Psoas muscle (tissue), 7 donors: ENCODE measurements at regions not wholly inside any gene's neighbourhood (a gene's known extent, or its start where the extent isn't known, plus 50 kb on each side); places are given as distances from the start of the nearest gene placed in this dataset.

Experiments used
- ATAC-seq, 4 donors: fragments of 200-7000 bp; cut with Tn5 transposase; one replicate each; pipeline ENCODE4 v1.9.1; 2020; ENCODE audit warnings: moderate library complexity in 3 of 4, mild to moderate bottlenecking in 2 of 4
- DNase-seq, 2 donors: peaks; one replicate each; pipeline ENCODE4 v3.0.0-alpha.2; 2020
- H3K27ac ChIP-seq: fragments of 200-600 bp; one replicate; pipeline ENCODE4 v1.8.0; 2022
- H3K27me3 ChIP-seq, 3 donors: fragments of 200-600 bp in 1 of 3; one replicate each; pipeline versions ENCODE4 v1.6.1 to v1.8.0; 2013 to 2022; ENCODE audit warnings: low read length in 2 of 3, mild to moderate bottlenecking in 2 of 3, moderate library complexity in 1 of 3; ENCODE audit not compliant: insufficient read depth in 3 of 3
- H3K36me3 ChIP-seq, 2 donors: fragments of 200-600 bp in 1 of 2; one replicate each; pipeline versions ENCODE4 v1.6.1 to v1.8.0; 2013 to 2022; ENCODE audit warnings: low read depth in 1 of 2, mild to moderate bottlenecking in 1 of 2, moderate library complexity in 1 of 2; ENCODE audit not compliant: insufficient read depth in 1 of 2
- H3K4me1 ChIP-seq: fragments of 200-600 bp; one replicate; pipeline ENCODE4 v1.8.0; 2022
- H3K4me3 ChIP-seq: fragments of 200-600 bp; one replicate; pipeline ENCODE4 v1.8.0; 2022; ENCODE audit warnings: mild to moderate bottlenecking
- H3K9me3 ChIP-seq: fragments of 200-600 bp; one replicate; pipeline ENCODE4 v1.8.0; 2022
- WGBS, 3 donors: extraction: QIAGEN DNeasy Blood & Tissue Kit; methylation state at CpG; one replicate each; pipeline versions ENCODE4 v1.1.6 to v1.1.7; 2013; 5-methylcytosine and 5-hydroxymethylcytosine counted together
- intact Hi-C, 2 donors: fragments of 100-400 bp; cut with DNase I; formaldehyde crosslinking; loops; one replicate each; pipeline versions ENCODE4 v1.11.0 to v1.14.2; 2022
- TF ChIP-seq, protein P1 (sequence below): fragments of 200-600 bp; IDR thresholded peaks from one replicate; pipeline ENCODE4 v1.8.0; 2022; ENCODE audit warnings: antibody characterized with exemption
- donor health status: healthy with polysubstance abuse.
- donor health status: DM: no; HTN: no; CAD: no; lungs with moderate emphysema.
- donor health status: Bipolar disorder and iron deficiency.
- donor health status: healthy.
- donor health status: DM: yes; HTN: yes; CAD: no.
- donor health status: DM: no; HTN: no; CAD: no.
- donor health status: DM: yes; HTN: yes; CAD: no.

DNA sequence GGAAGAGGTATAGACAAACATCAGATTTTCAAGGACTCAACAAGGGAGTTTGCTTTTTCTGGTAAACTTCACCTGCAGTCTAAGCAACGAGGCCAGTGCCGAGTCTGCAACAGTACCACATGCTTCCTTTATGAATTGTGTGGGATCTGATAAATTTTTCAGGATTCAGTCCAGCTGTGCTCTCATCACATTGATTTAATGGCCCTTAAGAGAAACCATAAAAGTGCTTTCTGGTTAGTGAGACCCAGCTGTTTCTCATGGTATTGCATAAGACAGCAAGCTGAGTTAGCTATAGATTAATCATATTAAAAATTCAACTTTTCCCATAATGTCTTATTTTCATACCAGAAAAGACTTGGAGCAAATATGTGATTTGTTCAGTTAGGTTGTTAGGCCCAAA, 291.4 kb downstream of the CENPW start:
- intact Hi-C loops: no loop called here
- Histone ChIP-seq H3K27me3 (no peaks in the 10 kb centered on the region), H3K36me3 (no peaks in the 10 kb centered on the region), H3K4me3 (no peak overlapping the region), H3K4me1 (no peaks in the 10 kb centered on the region), H3K27ac (no peak overlapping the region), H3K9me3 (no peaks in the 10 kb centered on the region)
- no peak for ATAC-seq
- TF ChIP-seq, protein P1, sequence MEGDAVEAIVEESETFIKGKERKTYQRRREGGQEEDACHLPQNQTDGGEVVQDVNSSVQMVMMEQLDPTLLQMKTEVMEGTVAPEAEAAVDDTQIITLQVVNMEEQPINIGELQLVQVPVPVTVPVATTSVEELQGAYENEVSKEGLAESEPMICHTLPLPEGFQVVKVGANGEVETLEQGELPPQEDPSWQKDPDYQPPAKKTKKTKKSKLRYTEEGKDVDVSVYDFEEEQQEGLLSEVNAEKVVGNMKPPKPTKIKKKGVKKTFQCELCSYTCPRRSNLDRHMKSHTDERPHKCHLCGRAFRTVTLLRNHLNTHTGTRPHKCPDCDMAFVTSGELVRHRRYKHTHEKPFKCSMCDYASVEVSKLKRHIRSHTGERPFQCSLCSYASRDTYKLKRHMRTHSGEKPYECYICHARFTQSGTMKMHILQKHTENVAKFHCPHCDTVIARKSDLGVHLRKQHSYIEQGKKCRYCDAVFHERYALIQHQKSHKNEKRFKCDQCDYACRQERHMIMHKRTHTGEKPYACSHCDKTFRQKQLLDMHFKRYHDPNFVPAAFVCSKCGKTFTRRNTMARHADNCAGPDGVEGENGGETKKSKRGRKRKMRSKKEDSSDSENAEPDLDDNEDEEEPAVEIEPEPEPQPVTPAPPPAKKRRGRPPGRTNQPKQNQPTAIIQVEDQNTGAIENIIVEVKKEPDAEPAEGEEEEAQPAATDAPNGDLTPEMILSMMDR: no peak
- 25 to 37% (median 30%) methylated on average over 2 of the region's 2 CpGs for WGBS, 3 donors
- DNase-seq: no peak

- Histone ChIP-seq H3K36me3 (no peaks in the 10 kb centered on the region), H3K27me3 (no peaks in the 10 kb centered on the region), H3K27ac (no peak overlapping the region), H3K9me3 (no peaks in the 10 kb centered on the region), H3K4me1 (no peaks in the 10 kb centered on the region), H3K4me3 (no peak overlapping the region)
- no peak for DNase-seq
- intact Hi-C loops: no loop called here
- TF ChIP-seq, protein P1: no peak
- WGBS, 3 donors: 19 to 28% (median 19%) methylated on average over 1 of the region's 1 CpG
- ATAC-seq: no peak
Measured at GRCh38 chr6:126632271-126632670, 292.4 kb downstream of the CENPW start.

DNA sequence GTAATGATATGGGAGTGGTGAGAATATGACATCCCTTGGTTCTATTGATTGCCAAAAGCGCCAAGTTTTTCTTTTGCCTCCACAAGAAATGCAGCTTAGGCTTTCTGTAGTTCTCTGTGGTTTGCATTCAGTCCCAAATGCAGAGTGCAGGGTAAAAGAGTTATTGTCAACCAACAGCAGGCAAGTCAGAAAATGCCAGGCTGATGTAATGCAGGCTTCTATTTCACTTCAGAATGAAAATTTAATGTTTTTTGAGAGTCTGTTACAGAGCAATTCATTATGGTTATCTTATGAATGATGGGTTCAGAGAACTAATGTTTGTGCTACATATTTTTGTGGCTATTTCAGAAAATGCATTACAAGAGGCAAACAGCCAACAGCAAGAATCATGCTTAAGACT, 293.5 kb downstream of the CENPW start:
- H3K36me3 ChIP-seq: no peaks in the 10 kb centered on the region
- H3K9me3 ChIP-seq: no peaks in the 10 kb centered on the region
- no peaks in the 10 kb centered on the region for H3K4me1 ChIP-seq
- H3K27me3 ChIP-seq: no peaks in the 10 kb centered on the region
- no peak overlapping the region for H3K27ac ChIP-seq
- no peak for ATAC-seq
- intact Hi-C loops: no loop called here
- H3K4me3 ChIP-seq: no peak overlapping the region
- no peak for DNase-seq
- TF ChIP-seq, protein P1: no peak
- WGBS, 3 donors: 63 to 78% (median 73%) methylated on average over 1 of the region's 1 CpG

DNA sequence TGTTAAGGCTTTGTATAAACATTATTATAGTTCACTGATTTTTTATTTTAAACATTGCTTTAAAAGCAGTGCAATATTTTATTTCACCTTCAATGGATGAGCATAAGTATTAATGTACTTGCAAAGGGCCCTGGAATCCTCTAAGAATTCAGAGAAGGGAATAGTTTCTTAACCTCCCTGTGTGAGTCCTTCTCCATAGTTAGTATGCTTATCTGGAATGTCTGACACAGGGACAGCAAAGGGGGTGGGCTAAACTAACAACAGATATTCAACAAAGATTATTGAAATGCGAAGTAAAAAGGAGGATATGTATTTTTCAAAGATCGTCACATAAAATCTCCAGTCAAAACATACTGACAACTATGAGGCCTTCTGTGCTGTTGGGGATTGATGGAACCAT, 300.4 kb downstream of the CENPW start:
- TF ChIP-seq, protein P1: no peak
- Histone ChIP-seq H3K4me1 (no peaks in the 10 kb centered on the region), H3K9me3 (no peaks in the 10 kb centered on the region), H3K4me3 (no peak overlapping the region), H3K27me3 (no peaks in the 10 kb centered on the region), H3K27ac (no peak overlapping the region), H3K36me3 (no peaks in the 10 kb centered on the region)
- ATAC-seq (no peak), DNase-seq (no peak)
- intact Hi-C loops: no loop called here
- WGBS, 3 donors: 88 to 95% (median 93%) methylated on average over 2 of the region's 2 CpGs

- ATAC-seq: no peak
- no peak overlapping the region for H3K4me3 ChIP-seq
- TF ChIP-seq, protein P1: no peak
Measured at GRCh38 chr6:126640921-126641320, 301.0 kb downstream of the CENPW start.

More at GRCh38 chr6:126640921-126641320, 301.0 kb downstream of the CENPW start:
- no peaks in the 10 kb centered on the region for H3K27me3 ChIP-seq
- no peak for DNase-seq
- no peaks in the 10 kb centered on the region for H3K36me3 ChIP-seq
- H3K4me1 ChIP-seq: no peaks in the 10 kb centered on the region
- no peaks in the 10 kb centered on the region for H3K9me3 ChIP-seq
- H3K27ac ChIP-seq: no peak overlapping the region
- intact Hi-C loops: no loop called here
